Colon (tissue), 2 donors: ENCODE measurements at regions not wholly inside any gene's neighbourhood (a gene's known extent, or its start where the extent isn't known, plus 50 kb on each side); places are given as distances from the start of the nearest gene placed in this dataset.
"Not testable (repeated sequence)": the region's sequence is repeated elsewhere in the genome, so short reads cannot be mapped to it uniquely, and the experiment has no call there.

ENCODE experiments used
- FAIRE-seq: peaks from 2 replicates; lab custom pipeline; 2012; peaks lifted over from hg19 to GRCh38; lab: Jason Lieb, UNC
- donor health status: control.
- donor health status: control.

DNA sequence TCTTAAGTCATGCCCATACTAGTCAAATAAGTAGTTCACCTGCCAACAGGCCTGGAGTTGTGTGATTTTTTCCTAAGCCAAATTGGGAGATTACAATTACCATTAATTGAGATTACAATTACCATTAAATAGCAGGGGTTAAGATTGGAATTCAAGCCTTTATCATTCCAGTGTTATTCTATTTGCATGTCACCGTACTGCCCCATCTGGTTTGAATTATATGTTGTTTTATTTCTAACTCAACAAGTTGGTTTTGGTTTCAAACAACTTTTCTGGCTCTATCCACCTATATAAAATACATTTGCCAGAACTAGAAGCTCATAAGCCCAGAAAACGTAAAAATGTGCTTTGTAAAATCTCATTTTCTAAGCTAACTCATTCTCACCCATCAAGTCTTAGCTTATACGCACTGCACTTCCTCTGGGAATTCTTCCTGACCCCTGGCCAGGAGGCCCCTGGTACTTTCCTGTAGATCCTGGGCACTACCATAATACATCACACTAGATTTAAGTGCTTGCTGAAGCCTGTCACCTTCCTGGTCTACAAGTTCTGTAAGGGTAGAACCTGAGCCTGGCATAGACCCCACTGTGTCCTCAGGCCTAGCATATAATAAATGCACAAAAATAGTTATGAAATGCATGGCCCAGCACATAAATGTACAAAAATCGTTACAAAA is 242.0 kb upstream of the TRPM3 start:
- FAIRE-seq, result no peak

DNA sequence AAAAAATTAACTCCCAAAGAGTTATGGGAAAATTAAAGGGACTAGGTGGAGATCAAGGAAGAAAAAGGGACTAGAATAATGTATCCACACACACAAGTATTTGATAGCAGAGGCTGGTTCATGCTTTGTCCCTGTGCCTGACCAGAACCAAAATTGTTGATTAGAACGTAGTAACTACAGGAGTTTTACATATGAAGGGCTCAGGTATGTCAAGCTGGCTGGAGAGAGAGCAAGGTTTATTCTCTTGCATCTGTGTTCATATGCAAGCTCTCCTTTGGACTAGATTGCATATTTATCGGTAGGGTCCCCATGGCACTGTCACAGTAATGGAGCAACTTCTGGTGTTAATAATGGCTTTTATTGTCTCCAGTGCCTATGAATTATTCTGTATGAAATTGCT is 239.9 kb upstream of the TRPM3 start:
- FAIRE-seq, result no peak

DNA sequence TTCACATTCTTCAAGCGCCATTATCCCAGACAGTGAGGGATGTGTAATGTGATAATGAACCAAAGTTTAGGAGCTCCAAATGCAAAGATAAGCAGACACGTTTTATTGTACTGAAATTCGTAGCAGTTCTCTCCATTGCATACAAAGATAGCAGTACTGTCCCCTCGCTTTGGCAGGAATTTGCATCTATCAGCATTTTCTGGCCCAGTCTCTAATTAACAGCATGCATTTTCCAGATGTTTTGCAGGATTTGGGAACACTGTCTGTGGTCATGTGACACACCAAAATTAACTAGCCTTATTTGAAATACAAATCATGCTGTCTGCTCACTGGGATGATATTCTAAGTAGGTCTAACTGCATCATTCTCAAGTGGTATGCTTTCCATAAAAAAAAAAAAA is 235.9 kb upstream of the TRPM3 start:
- no peak for FAIRE-seq

DNA sequence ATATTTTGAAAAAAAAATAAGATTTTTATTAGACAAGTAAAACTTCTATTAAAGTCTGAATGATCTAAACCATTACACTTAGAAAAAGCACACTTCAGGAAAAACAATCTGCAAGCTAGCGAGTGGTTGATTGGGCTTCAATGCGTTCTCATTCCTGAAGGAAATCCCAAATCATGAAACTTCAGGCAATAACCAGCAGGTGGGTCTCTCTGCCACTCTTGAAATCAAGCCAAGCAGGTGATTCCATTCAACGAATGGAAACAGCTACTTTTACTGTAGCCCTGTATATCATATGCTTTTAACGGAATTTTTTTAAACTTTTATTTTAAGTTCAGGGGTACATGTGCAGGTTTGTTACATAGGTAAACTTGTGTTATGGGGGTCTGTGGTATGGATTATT is 234.5 kb upstream of the TRPM3 start:
- no peak for FAIRE-seq

DNA sequence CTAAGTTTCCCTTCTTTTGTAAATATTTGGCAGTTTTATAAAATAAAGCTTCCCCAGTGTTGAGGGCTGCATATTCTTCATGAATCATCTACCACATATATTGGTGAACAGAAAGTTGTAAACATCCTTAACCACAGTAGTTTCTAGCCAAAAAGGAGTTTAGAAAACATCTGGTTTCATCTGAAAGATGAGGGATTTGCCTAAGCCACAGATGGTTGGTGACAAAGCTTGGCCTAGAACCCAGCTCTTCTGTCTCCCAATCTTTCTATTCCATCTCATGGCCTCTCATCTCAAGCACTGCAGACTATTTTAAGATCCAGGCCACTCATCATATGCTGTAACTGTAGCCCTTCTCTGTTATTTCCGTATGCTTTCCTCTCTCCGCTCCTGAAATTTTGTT is 232.3 kb upstream of the TRPM3 start:
- no peak for FAIRE-seq

DNA sequence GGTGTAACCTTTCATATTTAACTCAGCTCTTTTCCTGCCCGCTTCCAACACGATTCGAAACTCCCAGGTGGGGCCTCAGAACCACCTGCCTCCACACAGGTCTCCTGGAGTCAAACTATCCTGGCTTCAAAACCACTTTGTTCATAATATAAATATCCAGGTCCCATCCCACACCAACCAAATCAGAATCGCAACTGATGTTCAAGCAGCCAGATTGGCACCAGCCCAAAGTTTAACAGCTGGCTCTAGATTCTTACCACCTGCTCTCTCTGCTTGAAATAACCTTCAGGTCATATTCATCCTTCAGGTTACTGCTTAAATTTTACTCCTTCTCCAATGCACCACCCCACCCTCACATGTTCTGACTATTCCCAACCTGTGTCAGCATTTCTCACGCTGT is 231.4 kb upstream of the TRPM3 start:
- no peak for FAIRE-seq

DNA sequence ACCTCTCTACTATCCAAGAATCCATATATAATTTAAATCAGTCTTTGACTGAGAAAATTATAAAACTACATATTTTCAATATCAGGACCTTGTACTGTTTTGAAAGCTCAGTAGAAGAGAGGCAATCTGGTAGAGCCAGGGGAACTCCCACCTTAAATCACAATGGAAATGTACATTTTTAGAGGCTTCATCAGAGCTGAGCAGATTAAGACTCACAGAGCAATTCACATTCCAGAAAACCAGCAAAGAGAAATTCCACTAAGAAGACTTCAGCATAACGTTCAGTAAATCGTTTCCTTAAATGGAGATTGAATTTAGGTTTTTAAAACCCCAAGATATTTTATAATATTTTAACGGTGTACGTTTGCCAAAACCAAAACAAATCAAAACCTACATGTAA is 227.8 kb upstream of the TRPM3 start:
- no peak for FAIRE-seq

DNA sequence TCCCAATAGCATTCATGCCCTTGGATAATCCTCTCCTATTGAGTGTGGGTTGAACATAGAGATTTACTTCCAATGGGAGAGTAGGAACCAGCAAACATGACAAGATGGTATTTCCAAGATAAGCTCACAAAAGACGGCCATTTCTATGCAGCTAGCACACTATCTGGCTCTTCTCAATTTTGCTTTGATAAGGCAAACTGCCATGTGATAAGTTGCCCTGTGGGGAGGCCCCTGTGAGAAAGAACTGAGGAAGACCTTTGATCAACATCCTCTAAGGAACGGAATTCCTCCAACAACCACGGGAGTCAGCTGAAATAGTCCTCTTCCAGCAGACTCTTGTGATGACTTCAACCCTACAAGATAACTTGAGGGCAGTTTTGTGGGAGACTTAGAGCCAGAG is 211.9 kb upstream of the TRPM3 start:
- FAIRE-seq, result no peak

DNA sequence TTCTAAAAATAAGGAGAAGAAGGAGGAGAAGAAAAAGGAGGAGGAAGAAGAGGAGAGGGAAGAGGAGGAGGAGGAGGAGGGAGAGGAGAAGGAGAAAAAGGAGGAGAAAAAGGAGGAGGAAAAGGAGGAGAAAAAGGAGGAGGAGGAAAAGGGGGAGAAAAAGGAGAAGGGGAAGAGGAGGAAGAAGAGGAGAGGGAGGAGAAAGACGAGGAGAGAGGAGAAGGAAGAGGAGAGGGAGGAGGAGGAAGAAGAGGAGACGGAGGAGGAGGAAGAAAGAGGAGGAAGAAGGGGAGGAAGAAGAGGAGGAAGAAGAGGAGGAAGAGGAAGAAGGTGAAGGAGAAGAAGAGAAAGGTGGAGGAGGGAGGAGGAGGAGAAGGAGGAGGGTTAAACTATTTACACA is 210.2 kb upstream of the TRPM3 start:
- FAIRE-seq, result no peak

DNA sequence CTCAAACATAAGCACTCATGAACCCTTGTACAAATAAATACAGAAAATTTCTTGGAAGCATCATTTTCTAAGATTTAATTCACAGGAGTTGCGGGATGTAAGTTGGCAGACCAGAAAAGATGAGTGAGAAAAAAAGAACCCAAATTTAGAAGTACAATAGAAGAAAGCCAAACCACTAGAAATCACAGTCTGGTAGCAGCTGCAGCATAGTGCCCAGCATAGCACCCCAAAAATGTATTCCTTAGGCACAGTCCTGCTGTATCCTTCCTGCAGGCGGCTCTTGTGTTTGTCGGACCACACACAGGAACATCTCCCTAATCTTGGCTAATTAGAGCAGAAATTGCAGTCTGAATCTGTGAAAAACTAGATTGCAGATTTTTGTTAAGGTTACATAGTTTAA is 208.5 kb upstream of the TRPM3 start:
- no peak for FAIRE-seq

DNA sequence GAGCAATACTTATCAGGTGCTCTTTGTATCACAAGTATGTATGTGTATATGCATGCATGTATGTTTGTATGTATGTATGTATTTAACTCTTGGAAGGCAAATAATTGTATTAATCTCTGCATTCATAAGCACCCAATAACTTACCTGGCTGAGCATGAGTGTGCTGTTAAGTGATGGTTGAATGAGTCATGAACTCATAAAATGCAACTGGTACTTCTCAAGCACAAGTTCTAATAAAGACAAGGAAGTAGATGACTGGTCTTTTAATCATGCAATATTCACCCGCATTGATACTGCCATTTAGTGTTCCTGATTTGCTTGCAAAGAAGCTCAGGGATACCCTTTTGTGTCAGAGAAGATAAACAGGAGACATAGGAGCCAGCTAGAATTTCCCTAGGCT is 204.9 kb upstream of the TRPM3 start:
- no peak for FAIRE-seq

DNA sequence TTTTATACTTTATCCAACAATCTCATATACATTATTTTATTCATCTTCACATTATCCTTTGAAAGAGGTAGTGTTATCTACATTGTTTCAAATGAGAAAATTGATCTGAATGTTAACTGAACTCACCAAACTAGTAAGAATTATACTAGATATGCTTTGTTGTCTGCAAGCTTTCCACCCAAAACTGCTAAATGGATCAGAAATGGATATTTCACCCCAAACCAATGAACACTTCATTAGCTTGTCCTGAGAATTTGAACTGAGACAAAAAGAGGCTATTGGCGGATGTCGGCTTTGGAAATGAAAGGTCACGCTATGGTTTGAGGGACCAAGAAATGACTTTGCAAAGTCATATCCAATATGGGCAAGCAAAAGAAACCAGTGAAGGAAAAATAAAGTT is 201.9 kb upstream of the TRPM3 start:
- no peak for FAIRE-seq

DNA sequence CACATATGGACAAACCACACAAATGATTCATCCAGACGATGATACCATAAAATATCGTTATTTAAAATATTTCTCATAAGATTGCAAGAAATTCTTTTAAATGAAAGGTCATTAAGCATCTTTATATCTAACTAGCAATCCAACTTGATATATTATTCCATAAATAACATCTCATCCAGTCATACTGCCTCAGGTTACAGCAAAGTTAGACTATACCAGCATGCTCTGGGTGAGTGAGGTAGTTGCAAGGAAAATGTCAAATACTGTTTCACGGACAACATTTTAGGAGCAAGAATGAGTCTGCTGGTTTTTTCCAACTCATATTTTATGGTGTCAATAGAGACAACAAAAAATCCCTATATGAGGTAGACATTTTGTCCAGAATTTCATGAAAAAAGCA is 200.9 kb upstream of the TRPM3 start:
- no peak for FAIRE-seq

DNA sequence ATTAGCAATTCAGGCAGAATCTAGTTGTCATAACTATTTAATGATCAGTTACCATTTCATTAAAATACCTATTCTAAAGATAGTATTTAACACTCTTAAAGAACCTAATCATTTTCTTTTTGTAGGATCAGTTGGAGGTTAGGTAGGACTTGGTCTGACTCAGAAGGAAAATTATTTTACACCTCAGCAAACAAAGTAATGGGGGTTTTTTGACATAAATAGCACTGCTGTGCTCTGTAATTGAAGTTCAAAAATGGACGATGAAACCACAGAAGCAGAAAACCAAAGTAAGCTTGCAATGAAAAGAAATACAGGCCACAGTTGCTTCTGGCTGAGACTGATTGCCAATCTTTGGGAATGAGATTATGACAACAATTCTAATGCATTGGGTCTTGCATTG is 187.0 kb upstream of the TRPM3 start:
- no peak for FAIRE-seq

DNA sequence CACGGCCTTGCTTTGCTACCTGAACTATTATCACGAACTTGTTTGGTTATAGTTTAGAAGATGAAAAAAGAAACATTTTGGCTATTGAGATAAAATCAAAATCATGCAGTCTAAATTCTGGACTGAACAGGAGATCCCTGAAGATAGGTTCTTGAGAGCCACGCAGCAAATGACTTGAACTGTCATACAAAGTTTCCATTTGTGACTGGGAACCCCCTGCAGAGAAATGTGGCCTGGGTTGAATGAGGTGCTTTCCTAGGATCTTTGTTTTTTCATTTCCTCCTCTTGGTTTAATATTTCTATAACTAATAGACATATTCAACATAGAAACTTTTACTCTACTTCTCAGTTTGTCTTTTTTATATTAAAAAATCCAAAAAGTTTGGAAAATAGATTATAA is 184.7 kb upstream of the TRPM3 start:
- no peak for FAIRE-seq

DNA sequence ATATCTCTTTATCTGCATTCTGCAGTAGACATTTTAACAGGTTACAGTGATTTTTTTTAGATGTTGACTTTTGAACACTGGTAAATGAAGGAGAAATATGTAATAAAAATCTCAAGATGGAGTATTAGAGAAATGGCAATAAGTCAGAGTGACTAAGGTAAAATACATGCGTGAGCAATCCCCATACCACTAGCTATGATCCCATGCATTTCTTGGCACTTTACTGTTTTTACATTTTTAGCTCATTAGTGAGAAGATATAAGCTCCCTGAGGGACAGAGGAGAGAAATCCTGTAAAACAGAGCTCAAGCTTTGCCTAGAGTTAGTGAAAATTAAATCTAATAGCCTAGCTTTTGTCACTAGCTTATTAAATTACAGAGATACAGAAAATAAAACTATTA is 181.9 kb upstream of the TRPM3 start:
- FAIRE-seq, result no peak

DNA sequence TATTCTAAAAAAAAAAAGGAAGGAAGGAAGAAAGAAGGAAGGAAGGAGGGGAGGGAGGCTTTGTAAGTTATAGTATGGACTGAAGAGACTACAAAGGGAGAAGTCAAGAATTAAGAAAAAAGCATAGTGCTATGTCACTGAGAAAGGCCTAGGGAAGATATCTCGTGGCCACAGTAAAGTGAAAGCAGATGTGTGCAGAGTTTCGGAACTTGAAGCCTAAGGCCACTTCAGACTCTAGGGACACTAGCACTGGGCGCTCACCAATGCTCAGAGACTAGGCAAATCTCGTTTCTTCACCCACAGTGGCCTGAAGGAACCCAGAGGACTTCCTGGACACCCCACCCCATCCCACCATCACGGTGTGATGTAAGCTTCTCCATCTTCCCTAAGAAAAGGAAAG is 181.4 kb upstream of the TRPM3 start:
- FAIRE-seq, result no peak

DNA sequence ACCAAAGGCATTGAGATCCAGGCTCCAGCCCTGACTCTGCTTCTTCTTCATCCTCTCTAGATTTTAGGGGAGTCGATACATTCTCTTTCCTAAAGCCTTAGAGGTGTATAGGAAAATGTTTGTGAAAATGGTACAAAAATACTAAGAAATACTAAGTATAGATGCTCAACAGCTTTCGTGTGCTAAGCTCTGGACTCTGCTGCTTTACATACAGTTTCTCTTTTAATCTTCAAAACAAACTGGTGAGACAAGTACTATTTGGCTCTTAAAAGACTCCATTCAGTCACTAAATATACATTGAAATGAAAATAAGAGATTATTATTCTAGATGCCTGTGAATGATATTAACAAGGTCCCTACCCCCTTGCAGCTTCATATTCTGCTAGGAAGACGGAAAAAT is 174.5 kb upstream of the TRPM3 start:
- FAIRE-seq, result no peak

DNA sequence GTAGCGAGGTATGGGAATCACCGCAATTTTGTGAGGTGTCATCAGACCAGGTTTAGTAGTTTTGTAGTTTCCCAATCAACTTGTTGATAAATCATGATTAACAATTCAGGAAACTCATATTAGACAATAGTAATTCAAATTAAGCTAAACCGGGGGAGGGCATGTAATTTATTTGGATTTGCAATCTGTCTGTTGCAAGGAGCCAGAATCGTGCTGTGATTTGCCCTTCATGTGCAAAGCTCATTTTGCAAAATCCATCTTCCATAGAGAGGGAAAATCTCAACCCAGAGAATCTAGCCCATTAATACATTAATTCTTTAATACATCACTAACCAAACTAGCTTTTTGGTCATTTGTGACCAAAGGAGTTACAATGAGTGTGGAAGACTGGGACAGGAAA is 164.7 kb upstream of the TRPM3 start:
- no peak for FAIRE-seq

DNA sequence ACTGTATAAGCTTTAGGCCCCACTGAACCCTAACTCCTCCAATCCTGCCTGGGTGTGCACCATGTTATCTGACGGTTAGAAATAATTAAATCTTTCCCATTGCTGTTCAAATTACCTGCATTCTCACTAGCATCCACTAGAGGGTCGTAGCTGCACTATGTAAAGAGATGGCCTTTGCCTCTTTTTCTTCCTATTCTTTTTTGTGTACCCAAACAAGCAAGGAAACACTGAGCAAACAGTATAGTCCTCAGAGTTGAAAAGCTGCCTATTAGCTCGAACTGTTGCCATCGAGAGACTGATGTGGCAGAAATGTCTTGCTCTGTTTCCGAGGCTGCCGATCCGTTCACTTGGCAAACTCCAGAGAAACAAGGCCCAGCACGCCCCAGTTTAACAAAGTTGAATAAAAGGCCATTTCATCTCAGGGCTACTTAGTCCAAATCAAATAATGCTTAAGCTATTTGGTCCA is 163.8 kb upstream of the TRPM3 start:
- FAIRE-seq, result no peak

DNA sequence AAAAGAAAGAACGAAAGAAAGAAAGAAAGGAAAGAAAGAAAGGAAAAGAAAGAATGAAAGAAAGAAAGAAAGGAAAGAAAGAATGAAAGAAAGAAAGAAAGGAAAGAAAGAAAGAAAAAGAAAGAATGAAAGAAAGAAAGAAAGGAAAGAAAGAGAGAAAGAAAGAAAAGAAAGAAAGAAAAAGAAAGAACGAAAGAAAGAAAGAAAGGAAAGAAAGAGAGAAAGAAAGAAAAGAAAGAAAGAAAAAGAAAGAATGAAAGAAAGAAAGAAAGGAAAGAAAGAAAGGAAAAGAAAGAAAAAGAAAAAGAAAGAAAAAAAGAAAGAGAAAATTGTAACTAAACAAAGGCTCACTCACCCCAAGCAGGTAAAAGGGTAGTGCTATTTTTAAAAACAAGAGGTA is 160.7 kb upstream of the TRPM3 start:
- not testable (repeated sequence) for FAIRE-seq

DNA sequence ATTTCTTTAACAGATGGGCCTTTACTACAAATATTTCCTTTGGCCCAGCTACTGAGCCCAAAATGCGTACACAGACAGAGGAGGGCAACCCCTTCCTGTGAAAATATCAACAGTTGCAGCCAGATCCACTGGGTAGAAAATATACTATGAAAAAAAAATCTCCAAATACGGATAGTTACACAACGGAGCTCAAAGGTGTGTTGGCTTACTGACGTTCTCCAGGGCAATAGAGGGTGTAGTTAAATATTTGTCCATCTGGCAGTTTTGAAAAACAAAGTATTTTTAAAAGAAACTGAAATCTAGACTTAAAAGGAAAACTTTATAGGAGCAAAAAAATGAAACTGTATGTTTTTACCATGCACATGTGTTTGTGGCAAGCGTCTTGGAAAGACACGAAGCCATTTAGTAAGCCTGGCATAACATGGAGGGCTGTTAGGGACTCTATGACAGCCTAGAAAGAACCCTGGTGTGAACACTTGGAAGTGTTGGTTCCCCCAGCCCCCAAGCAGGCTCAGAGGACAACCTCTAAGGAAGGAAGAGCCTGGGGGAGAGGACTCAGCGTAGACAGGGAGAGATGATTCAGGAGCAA is 157.8 kb upstream of the TRPM3 start:
- FAIRE-seq, result no peak

DNA sequence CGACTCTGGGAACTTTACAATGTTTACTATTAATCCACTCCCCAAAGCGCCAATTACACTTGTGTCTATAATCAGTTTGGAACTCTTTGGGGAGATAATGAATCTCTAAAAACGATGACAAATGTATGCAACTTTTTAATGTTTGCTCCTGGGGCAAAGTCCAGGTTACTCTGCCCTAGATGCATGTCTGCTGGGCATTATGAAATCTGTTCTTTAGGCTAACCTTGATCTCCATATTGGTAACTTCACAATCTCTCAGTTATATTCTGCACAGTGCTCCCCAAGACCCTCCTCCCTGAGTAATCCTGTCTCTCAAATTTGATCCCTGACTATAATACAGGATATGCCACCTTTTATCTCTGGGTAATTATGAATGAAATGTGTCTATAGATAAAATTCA is 152.2 kb upstream of the TRPM3 start:
- FAIRE-seq, result no peak

DNA sequence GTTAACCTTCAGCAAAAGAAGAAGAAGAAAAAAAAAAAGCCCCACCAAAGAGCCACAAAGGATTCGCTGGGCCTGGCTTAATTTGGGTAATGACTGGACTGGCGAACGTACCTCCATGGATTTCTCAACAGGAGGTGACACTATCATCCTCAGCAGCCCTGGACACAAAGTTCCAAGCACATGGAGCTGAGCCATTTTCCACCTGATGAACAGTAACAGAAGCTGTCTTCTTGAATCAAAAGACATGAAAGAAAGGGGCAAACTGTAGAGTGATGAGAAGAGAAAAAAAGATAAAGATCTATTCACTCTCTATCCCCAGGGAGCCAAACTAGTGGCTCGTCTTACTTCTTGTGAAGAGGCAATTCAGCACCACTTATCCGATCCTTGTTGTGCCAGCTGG is 150.2 kb upstream of the TRPM3 start:
- FAIRE-seq, result no peak

DNA sequence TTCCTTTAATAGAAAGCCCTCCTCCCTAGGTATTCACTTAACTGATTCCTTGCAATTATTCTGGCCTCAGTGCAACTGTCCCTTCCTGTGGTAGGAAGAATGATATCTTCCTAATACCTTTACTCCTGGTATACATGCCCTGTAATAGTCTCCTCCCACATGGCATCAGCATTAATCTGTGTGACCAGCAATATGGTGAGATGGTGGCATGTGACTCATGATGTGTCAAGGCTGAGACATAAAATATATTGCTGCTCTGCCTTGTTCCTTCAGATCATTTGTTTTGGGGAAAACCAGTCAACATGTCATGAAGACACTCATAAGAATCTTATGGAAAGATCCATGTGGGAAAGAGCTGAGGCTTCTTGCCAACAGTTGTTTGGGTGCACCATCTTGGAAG is 149.1 kb upstream of the TRPM3 start:
- no peak for FAIRE-seq
